WTC11 (cell line): ENCODE measurements at regions not wholly inside any gene's neighbourhood (a gene's known extent, or its start where the extent isn't known, plus 50 kb on each side); places are given as distances from the start of the nearest gene placed in this dataset.

Experiments used
- ATAC-seq: fragments of 200-7000 bp; cut with Tn5 transposase; 2 replicates; pipeline ENCODE4 v1.10.0; 2021; ENCODE audit warnings: mild to moderate bottlenecking, moderate library complexity
- CTCF ChIA-PET: fragments of 300-600 bp; sonication (Branson Sonifier 250); formaldehyde crosslinking; loops from one replicate; lab custom pipeline; 2021; ENCODE audit warnings: antibody characterized with exemption; lab: Charles Lee
- POLR2A ChIA-PET: fragments of 350-600 bp; sonication (Branson Sonifier 250); formaldehyde crosslinking; loops from one replicate; lab custom pipeline; 2021; ENCODE audit warnings: antibody characterized with exemption; lab: Charles Lee
- DNase-seq: peaks from one replicate; pipeline ENCODE4 v3.0.0; 2021; ENCODE audit warnings: low spot score
- H3K27ac Mint-ChIP-seq: 2 replicates; pipeline ENCODE4 v1.8.0; 2021; ENCODE audit warnings: mixed read lengths
- H3K27me3 Mint-ChIP-seq: 2 replicates; pipeline ENCODE4 v1.8.0; 2021; ENCODE audit warnings: low read depth, mild to moderate bottlenecking, moderate library complexity, mixed read lengths
- H3K36me3 Mint-ChIP-seq: 2 replicates; pipeline ENCODE4 v1.8.0; 2021; ENCODE audit warnings: mixed read lengths
- H3K4me1 Mint-ChIP-seq: 2 replicates; pipeline ENCODE4 v1.8.0; 2022; ENCODE audit warnings: mixed read lengths
- H3K4me3 Mint-ChIP-seq: 2 replicates; pipeline ENCODE4 v1.8.0; 2021; ENCODE audit warnings: mild to moderate bottlenecking, moderate library complexity, mixed read lengths
- H3K9me3 Mint-ChIP-seq: 2 replicates; pipeline ENCODE4 v1.8.0; 2021; ENCODE audit warnings: mixed read lengths
- ATF1 ChIP-seq: sonication (generic); formaldehyde crosslinking; IDR thresholded peaks from 2 replicates; pipeline ENCODE4 v1.8.1; 2023; ENCODE audit warnings: mild to moderate bottlenecking, moderate library complexity, missing genetic modification reagents
- ATF3 ChIP-seq: sonication (generic); formaldehyde crosslinking; conservative IDR thresholded peaks from 2 replicates; pipeline ENCODE4 v1.8.1; 2022; ENCODE audit warnings: mild to moderate bottlenecking, missing genetic modification reagents
- CREM ChIP-seq: sonication (generic); formaldehyde crosslinking; IDR thresholded peaks from 2 replicates; pipeline ENCODE4 v1.8.1; 2022; ENCODE audit warnings: mild to moderate bottlenecking, missing genetic modification reagents, moderate library complexity
- ELF4 ChIP-seq: sonication (generic); formaldehyde crosslinking; IDR thresholded peaks from 2 replicates; pipeline ENCODE4 v1.8.1; 2022; ENCODE audit warnings: low read depth, mild to moderate bottlenecking, moderate library complexity, missing genetic modification reagents
- EMX1 ChIP-seq: fragments of 250-450 bp; sonication (Bioruptor Pico); IDR thresholded peaks from 2 replicates; pipeline ENCODE4 v1.8.0; 2021; ENCODE audit warnings: mild to moderate bottlenecking
- ESRRA ChIP-seq: sonication (generic); formaldehyde crosslinking; IDR thresholded peaks from 2 replicates; pipeline ENCODE4 v1.8.1; 2022; ENCODE audit warnings: mild to moderate bottlenecking, missing genetic modification reagents, borderline replicate concordance
- FOXJ3 ChIP-seq: sonication (generic); formaldehyde crosslinking; IDR thresholded peaks from 2 replicates; pipeline ENCODE4 v1.9.0; 2021; ENCODE audit warnings: missing genetic modification reagents, mild to moderate bottlenecking, borderline replicate concordance
- FOXK1 ChIP-seq: sonication (generic); formaldehyde crosslinking; IDR thresholded peaks from 2 replicates; pipeline ENCODE4 v1.8.0; 2022; ENCODE audit warnings: mild to moderate bottlenecking, moderate library complexity, missing genetic modification reagents
- FOXP1 ChIP-seq: sonication (generic); formaldehyde crosslinking; IDR thresholded peaks from 2 replicates; pipeline ENCODE4 v1.8.0; 2022; ENCODE audit warnings: missing genetic modification reagents, mild to moderate bottlenecking, moderate library complexity, borderline replicate concordance
- GRHL2 ChIP-seq: fragments of 250-450 bp; sonication (Bioruptor Pico); IDR thresholded peaks from 2 replicates; pipeline ENCODE4 v1.8.0; 2022; ENCODE audit warnings: mild to moderate bottlenecking, moderate library complexity; ENCODE audit not compliant: insufficient replicate concordance, severe bottlenecking
- GTF2I ChIP-seq: fragments of 250-450 bp; sonication (Bioruptor Pico); conservative IDR thresholded peaks from 2 replicates; pipeline ENCODE4 v1.4.0; 2021; ENCODE audit warnings: mild to moderate bottlenecking
- IRF2 ChIP-seq: sonication (generic); formaldehyde crosslinking; IDR thresholded peaks from 2 replicates; pipeline ENCODE4 v1.8.0; 2022; ENCODE audit warnings: low read depth, missing genetic modification reagents, borderline replicate concordance
- JAZF1 ChIP-seq: fragments of 250-450 bp; sonication (Bioruptor Pico); IDR thresholded peaks from 2 replicates; pipeline ENCODE4 v1.9.0; 2021; ENCODE audit warnings: moderate library complexity, mild to moderate bottlenecking, inconsistent platforms
- SP1 ChIP-seq: sonication (generic); formaldehyde crosslinking; conservative IDR thresholded peaks from 2 replicates; pipeline ENCODE4 v1.8.1; 2022; ENCODE audit warnings: missing genetic modification reagents
- TP53 ChIP-seq: sonication (generic); formaldehyde crosslinking; IDR thresholded peaks from 2 replicates; pipeline ENCODE4 v1.8.1; 2023; ENCODE audit warnings: mild to moderate bottlenecking, missing genetic modification reagents
- USF2 ChIP-seq: sonication (generic); formaldehyde crosslinking; IDR thresholded peaks from 2 replicates; pipeline ENCODE4 v1.8.1; 2023; ENCODE audit warnings: mild to moderate bottlenecking, missing genetic modification reagents, moderate library complexity
- ZNF138 ChIP-seq: sonication (generic); formaldehyde crosslinking; conservative IDR thresholded peaks from 2 replicates; pipeline ENCODE4 v1.8.1; 2022; ENCODE audit warnings: mild to moderate bottlenecking, moderate library complexity, missing genetic modification reagents
- ZNF232 ChIP-seq: sonication (generic); formaldehyde crosslinking; IDR thresholded peaks from 2 replicates; pipeline ENCODE4 v1.8.0; 2022; ENCODE audit warnings: mild to moderate bottlenecking, missing genetic modification reagents
- TF ChIP-seq, protein P1 (sequence below): sonication (generic); formaldehyde crosslinking; IDR thresholded peaks from 2 replicates; pipeline ENCODE4 v1.8.1; 2022; ENCODE audit warnings: low read depth, mild to moderate bottlenecking, moderate library complexity, missing genetic modification reagents, borderline replicate concordance
- TF ChIP-seq, protein P2 (sequence below): sonication (generic); formaldehyde crosslinking; IDR thresholded peaks from 2 replicates; pipeline ENCODE4 v1.8.0; 2022; ENCODE audit warnings: mild to moderate bottlenecking, missing genetic modification reagents
- TF ChIP-seq, protein P3 (sequence below): fragments of 200-600 bp; IDR thresholded peaks from 2 replicates; pipeline ENCODE4 v1.8.0; 2022; ENCODE audit warnings: antibody characterized with exemption
- TF ChIP-seq, protein P4 (sequence below): sonication (generic); formaldehyde crosslinking; IDR thresholded peaks from 2 replicates; pipeline ENCODE4 v1.8.1; 2023; ENCODE audit warnings: mild to moderate bottlenecking, missing genetic modification reagents
- TF ChIP-seq, protein P5 (sequence below): fragments of 250-450 bp; sonication (Bioruptor Pico); IDR thresholded peaks from 2 replicates; pipeline ENCODE4 v1.9.0; 2021; ENCODE audit warnings: moderate library complexity, mild to moderate bottlenecking, inconsistent platforms, borderline replicate concordance
- TF ChIP-seq, protein P6 (sequence below): fragments of 250-450 bp; sonication (Bioruptor Pico); IDR thresholded peaks from 2 replicates; pipeline ENCODE4 v1.9.0; 2021; ENCODE audit warnings: mild to moderate bottlenecking

DNA sequence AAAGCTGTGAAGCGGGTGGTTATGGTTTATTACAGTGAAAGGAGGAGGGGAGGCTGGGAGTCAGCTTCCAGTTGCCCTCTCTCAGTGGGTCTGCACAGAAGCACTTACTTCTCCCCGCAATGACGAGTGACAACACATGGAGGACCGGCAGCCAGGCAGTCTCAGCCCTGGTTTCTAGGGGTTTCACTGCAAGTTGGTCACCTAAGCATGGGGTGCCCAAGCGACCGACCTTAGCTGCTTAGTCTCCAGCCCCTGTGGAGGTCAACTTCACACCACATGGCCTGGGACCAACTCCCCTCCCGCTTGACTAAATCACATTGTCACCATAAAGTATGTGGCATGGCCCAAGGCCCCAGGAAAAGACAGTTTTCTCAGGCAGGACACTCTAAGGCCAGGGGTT, 99.9 kb upstream of the ZNF32 start:
- Mint-ChIP-seq H3K9me3 (no peaks in the 10 kb centered on the region), H3K27ac (no peak overlapping the region), H3K4me1 (peaks cover 3% of the 10 kb centered on the region), H3K36me3 (no peaks in the 10 kb centered on the region), H3K4me3 (no peak overlapping the region), H3K27me3 (peaks cover 20% of the 10 kb centered on the region)
- TF ChIP-seq FOXK1 (CRISPR knock-in tag) (no peak), ESRRA (no peak), GRHL2 (CRISPR knock-in tag) (no peak), ELF4 (CRISPR knock-in tag) (no peak), JAZF1 (CRISPR knock-in tag) (no peak), USF2 (CRISPR knock-in tag) (no peak), FOXP1 (CRISPR knock-in tag) (no peak), EMX1 (CRISPR knock-in tag) (no peak)
- CTCF ChIA-PET: no interaction called here
- POLR2A ChIA-PET: no interaction called here
- DNase-seq (no peak), ATAC-seq (no peak)

- H3K36me3 Mint-ChIP-seq: no peaks in the 10 kb centered on the region
- no peak for DNase-seq
- no peak for ATAC-seq
- H3K4me3 Mint-ChIP-seq: no peak overlapping the region
- no peak overlapping the region for H3K27ac Mint-ChIP-seq
- H3K27me3 Mint-ChIP-seq: peaks cover 8% of the 10 kb centered on the region
- 0 out of 2 replicates have a peak, but pooled peaks cover 3% of the 10 kb centered on the region for H3K9me3 Mint-ChIP-seq
- no peak for TF ChIP-seq ATF1 (CRISPR knock-in tag)
- TF ChIP-seq, protein P1, sequence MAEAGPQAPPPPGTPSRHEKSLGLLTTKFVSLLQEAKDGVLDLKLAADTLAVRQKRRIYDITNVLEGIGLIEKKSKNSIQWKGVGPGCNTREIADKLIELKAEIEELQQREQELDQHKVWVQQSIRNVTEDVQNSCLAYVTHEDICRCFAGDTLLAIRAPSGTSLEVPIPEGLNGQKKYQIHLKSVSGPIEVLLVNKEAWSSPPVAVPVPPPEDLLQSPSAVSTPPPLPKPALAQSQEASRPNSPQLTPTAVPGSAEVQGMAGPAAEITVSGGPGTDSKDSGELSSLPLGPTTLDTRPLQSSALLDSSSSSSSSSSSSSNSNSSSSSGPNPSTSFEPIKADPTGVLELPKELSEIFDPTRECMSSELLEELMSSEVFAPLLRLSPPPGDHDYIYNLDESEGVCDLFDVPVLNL (CRISPR knock-in tag): no peak
- no peak for TF ChIP-seq ZNF138 (CRISPR knock-in tag)
- no peak for TF ChIP-seq ATF3
- TF ChIP-seq CREM (CRISPR knock-in tag): no peak
- no peak for TF ChIP-seq ZNF232 (CRISPR knock-in tag)
- TF ChIP-seq, protein P2, sequence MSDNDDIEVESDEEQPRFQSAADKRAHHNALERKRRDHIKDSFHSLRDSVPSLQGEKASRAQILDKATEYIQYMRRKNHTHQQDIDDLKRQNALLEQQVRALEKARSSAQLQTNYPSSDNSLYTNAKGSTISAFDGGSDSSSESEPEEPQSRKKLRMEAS (CRISPR knock-in tag): no peak
- no peak for TF ChIP-seq FOXJ3
- TF ChIP-seq TP53 (CRISPR knock-in tag): no peak
- TF ChIP-seq, protein P3, sequence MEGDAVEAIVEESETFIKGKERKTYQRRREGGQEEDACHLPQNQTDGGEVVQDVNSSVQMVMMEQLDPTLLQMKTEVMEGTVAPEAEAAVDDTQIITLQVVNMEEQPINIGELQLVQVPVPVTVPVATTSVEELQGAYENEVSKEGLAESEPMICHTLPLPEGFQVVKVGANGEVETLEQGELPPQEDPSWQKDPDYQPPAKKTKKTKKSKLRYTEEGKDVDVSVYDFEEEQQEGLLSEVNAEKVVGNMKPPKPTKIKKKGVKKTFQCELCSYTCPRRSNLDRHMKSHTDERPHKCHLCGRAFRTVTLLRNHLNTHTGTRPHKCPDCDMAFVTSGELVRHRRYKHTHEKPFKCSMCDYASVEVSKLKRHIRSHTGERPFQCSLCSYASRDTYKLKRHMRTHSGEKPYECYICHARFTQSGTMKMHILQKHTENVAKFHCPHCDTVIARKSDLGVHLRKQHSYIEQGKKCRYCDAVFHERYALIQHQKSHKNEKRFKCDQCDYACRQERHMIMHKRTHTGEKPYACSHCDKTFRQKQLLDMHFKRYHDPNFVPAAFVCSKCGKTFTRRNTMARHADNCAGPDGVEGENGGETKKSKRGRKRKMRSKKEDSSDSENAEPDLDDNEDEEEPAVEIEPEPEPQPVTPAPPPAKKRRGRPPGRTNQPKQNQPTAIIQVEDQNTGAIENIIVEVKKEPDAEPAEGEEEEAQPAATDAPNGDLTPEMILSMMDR: no peak
- TF ChIP-seq GRHL2 (CRISPR knock-in tag): no peak
- no peak for TF ChIP-seq SP1
- TF ChIP-seq, protein P4, sequence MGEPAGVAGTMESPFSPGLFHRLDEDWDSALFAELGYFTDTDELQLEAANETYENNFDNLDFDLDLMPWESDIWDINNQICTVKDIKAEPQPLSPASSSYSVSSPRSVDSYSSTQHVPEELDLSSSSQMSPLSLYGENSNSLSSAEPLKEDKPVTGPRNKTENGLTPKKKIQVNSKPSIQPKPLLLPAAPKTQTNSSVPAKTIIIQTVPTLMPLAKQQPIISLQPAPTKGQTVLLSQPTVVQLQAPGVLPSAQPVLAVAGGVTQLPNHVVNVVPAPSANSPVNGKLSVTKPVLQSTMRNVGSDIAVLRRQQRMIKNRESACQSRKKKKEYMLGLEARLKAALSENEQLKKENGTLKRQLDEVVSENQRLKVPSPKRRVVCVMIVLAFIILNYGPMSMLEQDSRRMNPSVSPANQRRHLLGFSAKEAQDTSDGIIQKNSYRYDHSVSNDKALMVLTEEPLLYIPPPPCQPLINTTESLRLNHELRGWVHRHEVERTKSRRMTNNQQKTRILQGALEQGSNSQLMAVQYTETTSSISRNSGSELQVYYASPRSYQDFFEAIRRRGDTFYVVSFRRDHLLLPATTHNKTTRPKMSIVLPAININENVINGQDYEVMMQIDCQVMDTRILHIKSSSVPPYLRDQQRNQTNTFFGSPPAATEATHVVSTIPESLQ (CRISPR knock-in tag): no peak
- TF ChIP-seq, protein P5, sequence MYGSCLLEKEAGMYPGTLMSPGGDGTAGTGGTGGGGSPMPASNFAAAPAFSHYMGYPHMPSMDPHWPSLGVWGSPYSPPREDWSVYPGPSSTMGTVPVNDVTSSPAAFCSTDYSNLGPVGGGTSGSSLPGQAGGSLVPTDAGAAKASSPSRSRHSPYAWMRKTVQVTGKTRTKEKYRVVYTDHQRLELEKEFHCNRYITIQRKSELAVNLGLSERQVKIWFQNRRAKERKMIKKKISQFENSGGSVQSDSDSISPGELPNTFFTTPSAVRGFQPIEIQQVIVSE (CRISPR knock-in tag): no peak
- TF ChIP-seq IRF2 (CRISPR knock-in tag): no peak
- TF ChIP-seq, protein P6, sequence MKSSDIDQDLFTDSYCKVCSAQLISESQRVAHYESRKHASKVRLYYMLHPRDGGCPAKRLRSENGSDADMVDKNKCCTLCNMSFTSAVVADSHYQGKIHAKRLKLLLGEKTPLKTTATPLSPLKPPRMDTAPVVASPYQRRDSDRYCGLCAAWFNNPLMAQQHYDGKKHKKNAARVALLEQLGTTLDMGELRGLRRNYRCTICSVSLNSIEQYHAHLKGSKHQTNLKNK: no peak
- TF ChIP-seq GTF2I (CRISPR knock-in tag): no peak
- TF ChIP-seq, all 79 proteins: peak for 0
- POLR2A ChIA-PET: no interaction called here
- peaks cover 7% of the 10 kb centered on the region for H3K4me1 Mint-ChIP-seq
- CTCF ChIA-PET: interaction anchor here (0.7 to 0.8 kb wide), 2 partner anchors 56 to 1111 kb away, joined by 3 read pairs; no protein-coding TSS in a partner anchor
Observed at GRCh38 chr10:43746906-43747305, 98.2 kb upstream of the ZNF32 start.
